Activated CD4-positive, alpha-beta T cell treated with anti-CD3 and anti-CD28 coated beads, Interleukin-2, amount 10 ng/mL, durations not matched to agents 7 days and 5 days (primary cell): ENCODE measurements at regions not wholly inside any gene's neighbourhood (a gene's known extent, or its start where the extent isn't known, plus 50 kb on each side); places are given as distances from the start of the nearest gene placed in this dataset.

Experiments
- CTCF ChIA-PET: fragments of 350-600 bp; sonication (Branson Sonifier 250); formaldehyde crosslinking; loops from one replicate; lab custom pipeline; 2021; ENCODE audit warnings: antibody characterized with exemption; lab: Charles Lee
- POLR2A ChIA-PET: fragments of 350-600 bp; sonication (Branson Sonifier 250); formaldehyde crosslinking; loops from one replicate; lab custom pipeline; 2021; ENCODE audit warnings: antibody characterized with exemption; lab: Charles Lee
- DNase-seq: peaks from one replicate; pipeline ENCODE4 v3.0.0-alpha.2; 2020
- H3K27ac Mint-ChIP-seq: one replicate; pipeline ENCODE4 v1.8.0; 2021; ENCODE audit warnings: mild to moderate bottlenecking, moderate library complexity, mixed read lengths
- H3K27me3 Mint-ChIP-seq: one replicate; pipeline ENCODE4 v1.8.0; 2021; ENCODE audit warnings: mixed read lengths
- H3K36me3 Mint-ChIP-seq: one replicate; pipeline ENCODE4 v1.8.0; 2021; ENCODE audit warnings: low read depth, mixed read lengths
- H3K4me1 Mint-ChIP-seq: one replicate; pipeline ENCODE4 v1.8.0; 2021; ENCODE audit warnings: mixed read lengths
- H3K4me3 Mint-ChIP-seq: one replicate; pipeline ENCODE4 v1.8.0; 2021; ENCODE audit warnings: mild to moderate bottlenecking, moderate library complexity, mixed read lengths
- H3K9me3 Mint-ChIP-seq: one replicate; pipeline ENCODE4 v1.8.0; 2021; ENCODE audit warnings: mixed read lengths

DNA sequence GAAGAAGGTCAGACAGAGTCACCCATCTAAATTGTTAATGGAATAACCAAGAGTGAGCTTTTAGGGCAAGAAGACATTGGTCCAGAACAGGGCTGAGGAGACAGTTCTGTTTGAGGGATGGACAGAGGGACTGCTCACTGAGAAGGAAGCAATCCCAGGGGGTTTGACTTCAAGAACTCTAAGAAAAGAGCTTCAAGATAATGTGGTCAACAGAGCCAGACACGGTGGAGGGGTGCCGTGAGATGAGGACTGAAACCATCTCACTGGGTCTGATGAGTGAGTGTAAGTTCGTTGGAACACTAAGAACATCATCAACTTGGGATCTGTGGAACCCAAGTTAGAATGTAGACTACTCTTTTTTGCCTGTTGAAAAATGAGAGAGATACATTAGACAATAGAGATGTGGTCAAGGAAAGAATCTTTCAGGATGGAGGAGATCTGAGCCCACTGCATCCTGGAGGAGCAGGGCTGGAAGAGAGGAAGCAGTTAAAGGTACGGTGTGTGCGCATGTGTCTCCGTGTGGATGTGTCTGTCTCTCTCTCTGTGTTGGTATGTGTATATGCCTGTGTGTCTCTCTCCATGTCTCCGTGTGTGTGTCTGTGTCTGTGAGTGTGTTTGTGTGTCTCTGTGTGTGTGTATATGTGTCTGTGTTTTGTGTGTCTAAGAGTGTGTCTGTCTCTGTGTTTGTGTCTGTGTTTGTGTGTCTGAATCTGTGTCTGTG is 172.1 kb downstream of the MYCN start:
- no peaks in the 10 kb centered on the region for H3K36me3 Mint-ChIP-seq
- DNase-seq = no peak
- no peak overlapping the region for H3K4me3 Mint-ChIP-seq
- ChIA-PET POLR2A (no interaction called here), CTCF (no interaction called here)
- no peak overlapping the region for H3K27ac Mint-ChIP-seq
- H3K27me3 Mint-ChIP-seq = no peaks in the 10 kb centered on the region
- H3K4me1 Mint-ChIP-seq = no peaks in the 10 kb centered on the region
- no peaks in the 10 kb centered on the region for H3K9me3 Mint-ChIP-seq

DNA sequence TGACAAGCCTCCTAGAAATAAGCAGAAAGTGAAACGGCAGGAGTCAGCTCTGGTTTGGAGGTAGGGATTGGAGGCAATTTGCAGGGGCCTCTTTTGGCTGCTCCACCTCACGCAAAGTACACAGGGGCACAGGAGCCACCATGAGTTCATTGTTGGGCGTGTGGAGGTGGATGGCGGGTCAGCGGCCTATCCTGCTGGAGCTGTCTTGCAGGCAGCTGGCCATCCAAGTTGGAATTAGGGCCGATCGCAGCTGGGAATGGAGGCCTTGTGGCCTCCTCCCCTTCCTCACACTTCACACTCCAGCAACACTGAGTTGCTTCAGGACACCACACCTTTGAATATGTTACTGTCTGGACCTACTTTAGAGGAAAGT is 171.5 kb downstream of the MYCN start:
- no peak for DNase-seq
- H3K4me1 Mint-ChIP-seq = no peaks in the 10 kb centered on the region
- H3K27me3 Mint-ChIP-seq = no peaks in the 10 kb centered on the region
- H3K36me3 Mint-ChIP-seq = no peaks in the 10 kb centered on the region
- POLR2A ChIA-PET = no interaction called here
- no peak overlapping the region for H3K4me3 Mint-ChIP-seq
- CTCF ChIA-PET = no interaction called here
- no peaks in the 10 kb centered on the region for H3K9me3 Mint-ChIP-seq
- no peak overlapping the region for H3K27ac Mint-ChIP-seq

DNA sequence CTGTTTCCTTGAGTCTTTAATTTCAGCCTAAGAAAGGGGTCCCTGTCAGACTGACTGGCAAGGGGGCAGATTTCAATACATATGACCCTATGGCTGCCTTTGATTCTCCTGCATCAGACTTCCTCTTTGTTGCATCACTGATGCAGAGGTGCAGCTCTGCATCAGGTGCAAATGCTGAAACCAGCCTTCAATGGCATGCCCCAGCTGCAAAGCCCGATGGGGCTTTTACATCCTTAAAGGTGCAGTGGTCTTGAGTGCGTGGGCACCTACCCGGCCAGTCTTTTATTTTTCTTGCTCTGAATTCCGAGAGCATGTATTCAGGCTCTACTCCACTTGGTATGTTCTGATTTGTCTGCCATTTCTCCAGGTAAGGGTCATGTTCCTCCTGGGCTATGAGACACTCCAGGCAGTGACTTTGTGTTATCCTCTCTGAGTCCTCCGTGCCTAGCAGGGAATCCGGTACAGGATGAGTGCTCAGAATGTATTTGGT is 169.5 kb downstream of the MYCN start:
- no peaks in the 10 kb centered on the region for H3K4me1 Mint-ChIP-seq
- no peak overlapping the region for H3K27ac Mint-ChIP-seq
- H3K36me3 Mint-ChIP-seq = no peaks in the 10 kb centered on the region
- no peaks in the 10 kb centered on the region for H3K27me3 Mint-ChIP-seq
- no peak for DNase-seq
- H3K4me3 Mint-ChIP-seq = no peak overlapping the region
- H3K9me3 Mint-ChIP-seq = no peaks in the 10 kb centered on the region
- CTCF ChIA-PET = no interaction called here
- POLR2A ChIA-PET = no interaction called here

DNA sequence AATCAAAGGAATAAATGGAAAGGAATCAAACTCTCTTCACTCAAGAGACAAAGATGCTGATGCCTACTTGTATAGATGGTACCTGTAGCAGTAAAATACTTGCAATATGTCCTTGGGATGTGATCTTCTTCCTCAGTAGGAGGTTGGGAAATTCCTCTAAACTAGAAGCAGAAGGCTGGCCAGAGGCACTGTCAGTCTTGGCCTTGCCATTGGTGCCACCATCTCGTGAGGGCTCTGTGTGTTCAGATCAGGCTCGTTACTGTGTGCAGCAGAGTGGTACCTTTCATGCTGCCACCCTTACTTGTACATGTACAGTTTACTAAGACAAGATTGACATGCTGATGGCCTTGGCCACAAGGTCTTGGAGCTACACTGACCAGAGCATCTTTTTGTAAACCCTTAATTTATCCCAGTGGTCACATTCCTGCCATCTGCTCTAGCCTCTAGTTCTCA is 169.0 kb downstream of the MYCN start:
- ChIA-PET POLR2A (no interaction called here), CTCF (no interaction called here)
- Mint-ChIP-seq H3K9me3 (no peaks in the 10 kb centered on the region), H3K4me1 (no peaks in the 10 kb centered on the region), H3K4me3 (no peak overlapping the region), H3K27me3 (no peaks in the 10 kb centered on the region), H3K36me3 (no peaks in the 10 kb centered on the region), H3K27ac (no peak overlapping the region)
- DNase-seq = no peak

DNA sequence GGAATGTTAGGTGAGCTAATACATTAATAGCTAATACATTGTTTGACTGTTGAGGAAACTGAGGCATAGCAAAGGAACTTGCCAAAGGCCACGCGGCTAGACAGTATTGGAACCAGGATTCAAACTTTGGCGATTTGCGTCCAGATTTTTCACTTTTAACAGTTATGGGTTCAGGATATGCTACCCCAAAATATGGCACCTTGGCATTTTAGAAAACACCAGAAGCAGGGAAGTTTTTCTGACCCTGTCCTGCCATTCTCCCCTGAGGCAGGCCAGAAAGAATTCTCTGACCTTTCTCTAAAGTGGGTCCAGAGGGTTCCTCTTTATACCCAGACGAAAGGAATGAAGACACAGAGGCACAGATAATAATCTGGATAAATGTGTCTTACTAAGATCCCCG is 166.9 kb downstream of the MYCN start:
- ChIA-PET CTCF (no interaction called here), POLR2A (no interaction called here)
- Mint-ChIP-seq H3K36me3 (no peaks in the 10 kb centered on the region), H3K4me3 (no peak overlapping the region), H3K27me3 (no peaks in the 10 kb centered on the region), H3K9me3 (no peaks in the 10 kb centered on the region), H3K27ac (no peak overlapping the region), H3K4me1 (no peaks in the 10 kb centered on the region)
- DNase-seq = no peak

DNA sequence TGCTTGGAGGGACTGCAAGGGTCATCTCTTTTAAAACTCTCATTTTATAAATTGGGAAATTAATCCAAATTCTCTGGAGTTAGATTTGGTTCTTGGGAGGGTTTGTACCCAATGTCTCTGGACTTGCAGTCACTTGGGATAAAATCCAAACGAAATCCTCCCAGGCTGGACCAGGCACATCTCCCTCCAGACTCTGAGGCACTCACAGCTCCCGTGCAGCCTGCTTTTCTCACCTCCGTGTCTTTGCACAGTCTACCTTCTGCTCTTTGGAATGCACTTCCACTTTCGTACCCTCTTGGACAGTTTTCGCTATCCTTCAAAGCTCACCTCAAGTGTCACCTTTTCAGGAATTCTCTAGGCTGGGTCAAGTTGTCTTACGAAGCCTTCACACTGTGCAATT is 166.3 kb downstream of the MYCN start:
- no peaks in the 10 kb centered on the region for H3K9me3 Mint-ChIP-seq
- H3K4me3 Mint-ChIP-seq = no peak overlapping the region
- no peaks in the 10 kb centered on the region for H3K4me1 Mint-ChIP-seq
- no peaks in the 10 kb centered on the region for H3K27me3 Mint-ChIP-seq
- H3K36me3 Mint-ChIP-seq = no peaks in the 10 kb centered on the region
- CTCF ChIA-PET = no interaction called here
- no peak for DNase-seq
- no peak overlapping the region for H3K27ac Mint-ChIP-seq
- POLR2A ChIA-PET = no interaction called here

DNA sequence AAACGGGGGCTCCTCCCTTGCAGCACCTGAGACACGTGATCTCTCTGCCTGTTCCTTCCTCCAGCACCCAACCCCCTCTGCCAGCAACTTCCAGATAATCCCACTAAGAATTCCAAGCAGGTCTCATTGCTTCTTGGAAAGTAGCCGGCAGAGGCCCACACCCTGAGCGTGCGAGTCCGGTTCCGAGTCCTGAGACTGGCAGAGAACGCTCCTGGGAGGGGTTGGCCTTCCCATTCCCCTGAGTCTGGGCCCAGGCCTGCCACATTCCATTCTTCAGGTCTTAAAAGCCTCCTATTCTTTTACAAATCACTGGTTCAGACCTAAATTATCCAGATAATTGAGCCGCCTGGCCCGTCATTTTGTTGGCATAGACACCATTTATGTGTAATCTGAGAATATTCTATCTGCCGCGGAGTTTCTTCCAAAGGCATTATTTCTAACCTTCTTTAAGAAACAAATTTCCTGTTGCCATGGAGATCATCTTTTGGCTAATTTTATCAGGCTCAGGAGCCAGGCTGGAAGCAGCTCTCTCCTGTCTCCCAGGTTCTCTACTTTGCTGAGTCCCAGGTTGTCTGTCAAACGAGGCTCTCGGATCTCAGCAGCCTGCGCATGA is 165.4 kb downstream of the MYCN start:
- Mint-ChIP-seq H3K9me3 (no peaks in the 10 kb centered on the region), H3K27me3 (no peaks in the 10 kb centered on the region), H3K4me3 (no peak overlapping the region), H3K27ac (no peak overlapping the region), H3K36me3 (no peaks in the 10 kb centered on the region), H3K4me1 (no peaks in the 10 kb centered on the region)
- DNase-seq = no peak
- CTCF ChIA-PET = no interaction called here
- POLR2A ChIA-PET = no interaction called here

DNA sequence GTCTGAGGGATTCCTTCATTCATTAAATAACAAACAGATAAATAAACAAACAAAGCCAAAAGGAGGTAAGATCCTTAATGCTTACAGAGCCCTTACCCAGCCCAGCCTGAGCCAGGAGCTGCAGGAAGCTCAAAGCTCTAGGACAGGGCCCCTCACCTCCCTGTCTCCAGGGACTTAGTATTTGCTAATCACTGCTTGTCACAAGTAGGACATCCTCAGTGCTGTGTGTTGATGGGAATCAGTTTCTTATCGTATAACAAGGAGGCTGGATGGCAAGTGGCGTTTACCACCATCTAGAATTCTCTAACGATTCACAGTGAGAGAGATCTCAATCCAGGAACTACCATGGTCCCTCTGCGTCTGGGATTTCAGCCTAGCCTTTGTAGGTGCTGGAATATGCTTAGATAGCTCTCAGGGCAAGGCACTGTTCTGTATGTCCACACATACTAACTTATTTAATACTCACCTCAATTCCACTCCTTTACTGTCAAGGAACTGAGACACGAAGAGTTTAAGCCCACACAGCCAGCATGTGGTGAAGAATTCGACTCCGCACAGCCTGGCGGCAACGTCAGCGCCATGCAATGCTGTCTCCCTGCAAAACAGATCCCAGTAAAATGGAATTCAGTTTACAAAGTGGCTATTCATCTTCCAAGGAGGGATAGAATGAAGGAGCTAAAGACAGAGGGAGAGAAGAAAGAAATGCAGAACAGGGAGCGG is 164.8 kb downstream of the MYCN start:
- ChIA-PET POLR2A (no interaction called here), CTCF (no interaction called here)
- DNase-seq = no peak
- Mint-ChIP-seq H3K27me3 (no peaks in the 10 kb centered on the region), H3K9me3 (no peaks in the 10 kb centered on the region), H3K36me3 (no peaks in the 10 kb centered on the region), H3K27ac (no peak overlapping the region), H3K4me1 (no peaks in the 10 kb centered on the region), H3K4me3 (no peak overlapping the region)

DNA sequence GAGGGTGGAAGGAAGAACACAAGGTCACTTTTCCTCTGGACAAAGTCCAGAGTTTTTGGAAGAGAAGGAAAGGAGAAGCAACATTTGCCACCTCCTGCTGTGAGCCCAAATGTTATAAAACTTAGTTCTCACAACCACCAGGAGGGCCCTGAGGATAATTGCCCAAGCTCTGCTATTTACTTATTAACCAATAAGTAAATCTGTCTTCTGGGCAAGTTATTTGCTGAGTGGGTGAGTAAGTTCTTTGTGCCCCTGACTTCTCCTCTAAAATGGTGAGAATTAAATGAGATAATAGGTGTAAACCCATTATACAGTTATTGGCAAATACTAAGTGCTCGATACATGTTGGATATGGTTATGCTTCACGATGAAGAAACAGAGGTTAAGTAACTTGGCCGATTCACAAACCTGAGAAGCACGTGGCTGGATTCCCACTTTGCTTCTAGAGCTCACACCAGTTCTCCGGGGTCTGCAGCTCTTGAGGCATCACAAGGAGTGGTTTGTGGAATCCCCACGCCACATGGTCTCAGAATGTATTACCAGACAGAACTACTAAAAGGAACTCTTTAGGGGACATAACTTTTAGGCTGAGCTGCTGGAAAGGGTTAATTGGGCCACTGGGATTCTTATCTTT is 164.1 kb downstream of the MYCN start:
- H3K4me3 Mint-ChIP-seq = no peak overlapping the region
- POLR2A ChIA-PET = no interaction called here
- no peaks in the 10 kb centered on the region for H3K4me1 Mint-ChIP-seq
- CTCF ChIA-PET = no interaction called here
- no peaks in the 10 kb centered on the region for H3K27me3 Mint-ChIP-seq
- DNase-seq = no peak
- H3K36me3 Mint-ChIP-seq = no peaks in the 10 kb centered on the region
- no peak overlapping the region for H3K27ac Mint-ChIP-seq
- H3K9me3 Mint-ChIP-seq = no peaks in the 10 kb centered on the region

DNA sequence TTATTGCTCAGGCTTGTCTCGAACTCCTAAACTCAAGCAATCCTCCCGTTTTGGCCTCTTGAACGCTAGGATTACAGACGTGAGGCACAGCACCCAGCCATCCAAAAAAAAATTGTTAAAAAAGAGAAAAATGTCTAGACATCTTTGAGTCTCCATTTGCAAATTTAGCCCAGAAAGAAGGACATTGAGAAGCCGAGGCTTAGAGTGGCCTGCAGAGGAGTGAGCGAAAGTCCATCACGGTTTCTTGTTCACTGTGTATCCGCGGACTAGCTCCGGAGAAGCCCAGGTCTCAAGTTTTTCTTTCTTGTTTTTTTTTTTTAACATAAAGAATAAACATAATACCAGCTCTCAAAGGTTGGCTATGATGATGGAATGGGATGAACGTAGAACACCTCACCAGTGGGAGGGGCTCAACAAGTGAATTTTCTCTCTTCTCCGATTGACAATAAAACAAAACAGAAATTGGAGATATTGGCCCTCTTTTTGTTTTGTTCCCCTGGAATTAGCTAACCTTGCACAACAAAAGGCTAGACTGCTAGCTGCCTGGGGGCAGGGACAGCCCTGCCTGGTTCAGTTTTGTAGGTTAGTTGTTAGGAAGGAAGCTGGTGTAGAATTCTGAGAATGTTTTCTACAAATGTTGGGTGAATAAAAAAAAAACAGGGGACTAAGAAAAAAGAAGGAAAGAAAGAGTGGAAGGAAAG is 163.4 kb downstream of the MYCN start:
- ChIA-PET POLR2A (no interaction called here), CTCF (no interaction called here)

DNA sequence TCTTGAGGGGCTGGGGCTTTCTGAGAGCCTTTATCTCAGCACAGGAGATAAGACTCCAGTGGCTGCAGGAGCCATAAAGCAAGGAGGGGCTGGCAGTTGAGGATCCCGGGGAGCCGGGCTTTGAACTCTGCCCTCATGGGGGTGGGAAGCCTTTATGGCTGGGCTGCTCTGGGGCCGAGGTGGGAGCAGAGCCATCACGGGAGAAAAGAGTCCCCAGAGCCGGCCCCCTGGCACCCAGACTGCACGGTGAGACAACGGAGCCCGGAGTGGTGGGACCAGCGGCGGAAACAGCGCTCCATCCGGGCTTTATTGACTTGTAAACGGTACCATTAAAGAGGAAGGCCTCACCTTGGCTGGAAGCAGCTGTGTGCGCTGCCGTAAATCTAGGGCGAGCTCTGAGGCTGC is 162.6 kb downstream of the MYCN start:
- H3K27ac Mint-ChIP-seq = no peak overlapping the region
- H3K36me3 Mint-ChIP-seq = no peaks in the 10 kb centered on the region
- CTCF ChIA-PET = no interaction called here
- H3K27me3 Mint-ChIP-seq = no peaks in the 10 kb centered on the region
- H3K4me3 Mint-ChIP-seq = no peak overlapping the region
- POLR2A ChIA-PET = no interaction called here
- DNase-seq = no peak
- H3K9me3 Mint-ChIP-seq = no peaks in the 10 kb centered on the region
- no peaks in the 10 kb centered on the region for H3K4me1 Mint-ChIP-seq

More for the DNA sequence above, 163.4 kb downstream of the MYCN start:
- Mint-ChIP-seq H3K27ac (no peak overlapping the region), H3K27me3 (no peaks in the 10 kb centered on the region), H3K36me3 (no peaks in the 10 kb centered on the region), H3K4me1 (no peaks in the 10 kb centered on the region), H3K4me3 (no peak overlapping the region), H3K9me3 (no peaks in the 10 kb centered on the region)
- DNase-seq = no peak

DNA sequence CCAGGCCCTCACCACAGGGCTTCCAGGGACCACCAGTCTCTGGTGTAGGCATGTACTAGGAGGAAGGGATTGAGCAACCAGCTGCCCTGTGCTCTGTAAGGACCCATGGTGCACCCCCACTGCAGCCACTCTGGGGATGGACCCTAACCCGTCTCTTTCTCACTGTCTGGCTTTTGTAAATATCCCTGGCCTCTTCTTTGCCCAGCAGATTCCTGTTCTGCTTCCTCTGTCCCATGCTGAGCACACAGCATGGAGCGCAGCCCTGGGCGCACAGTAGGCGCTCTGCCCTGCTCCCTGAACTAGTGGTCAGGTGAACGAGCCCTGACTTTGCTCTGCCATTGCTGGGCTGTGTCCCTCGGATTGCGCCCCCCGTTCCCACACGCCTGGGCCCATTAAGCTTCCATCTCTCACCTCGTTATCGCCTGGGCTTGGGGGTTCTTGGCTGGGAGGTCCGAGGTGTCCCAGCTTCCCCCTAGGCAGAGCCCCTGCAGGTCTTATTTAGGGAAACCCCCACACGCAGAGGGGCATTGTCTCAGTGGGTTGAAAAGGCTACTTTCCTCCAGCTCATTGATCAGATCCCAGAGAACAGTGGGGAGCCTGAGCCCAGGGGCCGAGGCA is 162.1 kb downstream of the MYCN start:
- no peaks in the 10 kb centered on the region for H3K4me1 Mint-ChIP-seq
- ChIA-PET POLR2A (no interaction called here), CTCF (no interaction called here)
- no peak overlapping the region for H3K27ac Mint-ChIP-seq
- H3K36me3 Mint-ChIP-seq = no peaks in the 10 kb centered on the region
- no peaks in the 10 kb centered on the region for H3K9me3 Mint-ChIP-seq
- no peak overlapping the region for H3K4me3 Mint-ChIP-seq
- H3K27me3 Mint-ChIP-seq = no peaks in the 10 kb centered on the region
- no peak for DNase-seq
